Renal cortex interstitium (tissue), 11 donors: ENCODE measurements at regions not wholly inside any gene's neighbourhood (a gene's known extent, or its start where the extent isn't known, plus 50 kb on each side); places are given as distances from the start of the nearest gene placed in this dataset.
"Not testable (repeated sequence)": the region's sequence is repeated elsewhere in the genome, so short reads cannot be mapped to it uniquely, and the experiment has no call there.

ENCODE experiments used
- DNase-seq, 11 donors: peaks; one replicate each; pipeline ENCODE4 v3.0.0-alpha.2; 2013; ENCODE audit warnings: low read depth in 9 of 11, low spot score in 4 of 11; ENCODE audit errors: extremely low read depth in 1 of 11

- no peak for DNase-seq
These were observed 51.5 kb upstream of the C1orf53 start for GRCh38 chr1:197850918-197851317.

GRCh38 chr1:197850042-197850441 lies 52.4 kb upstream of the C1orf53 start:
- no peak for DNase-seq

- no peak for DNase-seq
These were observed 54.1 kb upstream of the C1orf53 start for GRCh38 chr1:197848350-197848749.

GRCh38 chr1:197845886-197846285 lies 56.5 kb upstream of the C1orf53 start:
- no peak for DNase-seq

GRCh38 chr1:197844651-197845050 lies 57.8 kb upstream of the C1orf53 start:
- DNase-seq, result no peak

- no peak for DNase-seq
These were observed 59.0 kb upstream of the C1orf53 start for GRCh38 chr1:197843401-197843800.

GRCh38 chr1:197842646-197843045 lies 59.8 kb upstream of the C1orf53 start:
- DNase-seq, result no peak

GRCh38 chr1:197841883-197842553 lies 60.4 kb upstream of the C1orf53 start:
- DNase-seq, result peak in 2 of 11 donors; percentile 5 to 8

- DNase-seq, result no peak
These were observed 61.3 kb upstream of the C1orf53 start for GRCh38 chr1:197841158-197841557.

- DNase-seq, result not testable (repeated sequence)
These were observed 62.6 kb upstream of the C1orf53 start for GRCh38 chr1:197839786-197840185.

- no peak for DNase-seq
These were observed 63.6 kb upstream of the DENND1B start for GRCh38 chr1:197838836-197839235.

GRCh38 chr1:197837911-197838310 lies 62.6 kb upstream of the DENND1B start:
- no peak for DNase-seq

- not testable (repeated sequence) for DNase-seq
These were observed 61.1 kb upstream of the DENND1B start for GRCh38 chr1:197836356-197836755.

GRCh38 chr1:197829011-197829410 lies 53.7 kb upstream of the DENND1B start:
- not testable (repeated sequence) for DNase-seq

GRCh38 chr1:197825541-197825940 lies 50.3 kb upstream of the DENND1B start:
- DNase-seq, result no peak
